NCI-H82 (cell line): ENCODE measurements at regions not wholly inside any gene's neighbourhood (a gene's known extent, or its start where the extent isn't known, plus 50 kb on each side); places are given as distances from the start of the nearest gene placed in this dataset.
"Not testable (repeated sequence)": the region's sequence is repeated elsewhere in the genome, so short reads cannot be mapped to it uniquely, and the experiment has no call there.

Source experiments
- DNase-seq: peaks from one replicate; lab custom pipeline; 2025; lab: John Stamatoyannopoulos, UW

DNA sequence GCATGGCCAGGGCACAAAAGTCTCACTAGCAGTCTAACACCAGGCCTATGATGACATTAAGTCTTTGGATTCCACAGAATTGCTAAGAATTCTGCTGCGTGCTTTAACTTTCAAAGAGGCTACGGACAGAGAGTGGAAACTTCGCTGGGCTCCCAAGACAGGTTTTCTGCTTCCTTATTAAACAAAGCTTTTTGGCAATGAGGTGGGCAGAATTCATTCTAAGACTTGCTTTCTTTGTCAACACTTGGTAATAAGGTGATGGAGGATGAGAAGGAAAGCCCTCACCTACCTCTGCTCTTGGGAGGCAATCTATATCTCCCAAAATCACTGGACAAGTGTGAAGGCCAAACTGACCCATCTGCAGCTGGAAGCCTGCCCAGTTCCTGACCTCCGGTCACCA, 231.9 kb downstream of the ATPSCKMT start:
- DNase-seq, result no peak

DNA sequence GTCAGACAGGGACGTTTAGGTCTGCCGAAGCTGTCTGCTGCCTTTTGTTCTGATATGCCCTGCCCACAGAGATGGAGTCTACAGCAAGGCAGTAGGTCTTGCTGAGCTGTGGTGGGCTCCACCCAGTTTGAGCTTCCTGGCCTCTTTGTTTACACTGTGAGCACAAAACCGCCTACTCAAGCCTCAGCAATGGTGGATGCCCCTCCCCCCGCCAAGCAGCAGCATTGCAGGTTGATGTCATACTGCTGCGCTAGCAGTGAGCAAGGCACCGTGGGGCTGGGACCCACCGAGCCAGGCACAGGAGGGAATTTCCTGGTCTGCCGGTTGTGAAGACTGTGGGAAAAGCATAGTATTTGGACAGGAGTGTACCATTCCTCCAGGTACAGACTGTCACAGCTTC, 233.1 kb downstream of the ATPSCKMT start:
- DNase-seq, result not testable (repeated sequence)

GRCh38 chr5:10015681-10016080, 234.0 kb downstream of the ATPSCKMT start:
- DNase-seq, result not testable (repeated sequence)

- no peak for DNase-seq
Observed at GRCh38 chr5:10009802-10010201, 239.9 kb downstream of the ATPSCKMT start.

DNA sequence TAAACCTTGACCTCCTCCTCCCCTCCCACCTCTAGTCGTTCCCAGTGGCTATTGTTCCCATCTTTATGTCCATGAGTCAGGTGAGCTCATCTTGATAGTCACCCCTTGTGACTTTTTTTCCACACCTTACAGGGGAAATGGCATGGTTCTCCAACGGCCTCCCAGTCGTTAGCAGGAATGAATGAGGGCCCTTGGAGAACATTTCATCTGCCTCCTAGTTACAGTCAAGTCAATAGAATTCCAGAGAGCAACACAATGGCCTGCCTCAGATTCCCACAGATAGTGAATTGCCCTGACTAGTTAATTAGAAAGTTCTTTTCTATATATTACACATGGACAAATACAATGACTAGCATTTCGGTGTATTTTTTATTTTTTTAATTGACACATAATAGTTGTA, 262.6 kb downstream of the ATPSCKMT start:
- DNase-seq, result no peak

DNA sequence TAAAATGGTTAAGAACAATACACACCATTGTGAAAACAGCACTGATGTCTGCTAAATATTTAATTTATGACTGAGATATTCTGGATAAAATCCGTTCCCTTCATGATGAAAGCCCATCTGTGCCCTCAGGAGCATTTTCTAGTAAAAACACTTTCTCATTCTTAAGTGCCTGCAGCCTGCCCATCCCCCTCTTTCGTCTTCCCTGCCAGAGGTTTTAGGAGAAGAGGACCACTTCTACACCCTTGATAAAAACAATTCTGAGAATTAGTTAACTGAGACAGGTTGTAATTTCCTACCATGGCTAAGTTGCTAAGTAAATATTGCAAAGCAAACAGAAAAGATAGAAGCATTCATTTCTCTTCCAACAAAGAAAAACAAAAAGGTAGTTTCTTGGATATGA, 272.6 kb downstream of the ATPSCKMT start:
- DNase-seq, result no peak

DNA sequence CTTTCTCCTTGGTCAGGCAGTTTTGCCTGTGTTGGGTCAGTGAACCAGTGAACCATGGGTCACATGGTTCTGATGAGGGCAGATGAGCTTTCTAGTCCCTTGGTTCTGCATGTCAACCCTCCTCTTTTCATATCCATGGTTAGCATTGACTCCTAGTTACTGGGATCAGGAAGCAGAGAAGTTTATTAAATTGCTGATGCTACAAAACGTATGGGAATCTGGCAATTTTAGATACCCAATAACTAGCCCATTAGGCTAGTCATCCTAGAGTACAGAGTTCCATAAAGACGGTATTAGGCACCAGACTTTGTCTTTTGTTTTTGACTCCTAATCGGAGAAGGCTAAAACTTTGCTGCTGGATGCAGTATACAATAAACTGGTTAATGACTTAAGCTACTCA, 273.1 kb downstream of the ATPSCKMT start:
- DNase-seq, result no peak

- DNase-seq, result no peak
Observed at GRCh38 chr5:9972059-9972458, 277.6 kb downstream of the ATPSCKMT start.

DNA sequence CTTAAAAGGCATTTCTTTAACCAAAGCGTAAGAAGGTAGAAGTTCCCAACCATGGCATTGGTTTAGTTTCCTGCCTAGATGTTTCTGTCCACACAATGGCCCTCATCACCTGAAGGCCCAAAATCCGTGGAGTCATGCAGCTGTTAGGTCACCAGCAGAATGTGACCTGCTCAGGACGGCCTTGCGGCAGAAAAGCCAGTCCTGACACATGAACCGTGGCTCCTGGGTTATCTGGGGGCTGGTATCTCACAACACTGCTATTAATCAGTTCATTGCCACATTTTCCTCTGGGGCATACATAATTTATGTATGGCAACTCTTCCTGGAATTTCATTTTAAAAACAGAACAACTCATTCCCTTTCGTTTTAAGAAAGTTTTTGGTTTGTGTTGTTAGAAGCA, 278.4 kb downstream of the ATPSCKMT start:
- DNase-seq, result no peak

- DNase-seq, result no peak
Observed at GRCh38 chr5:9958914-9959313, 290.8 kb downstream of the ATPSCKMT start.

- no peak for DNase-seq
Observed at GRCh38 chr5:9957214-9957613, 292.5 kb downstream of the ATPSCKMT start.

GRCh38 chr5:9956725-9957124, 293.0 kb downstream of the ATPSCKMT start:
- no peak for DNase-seq

- no peak for DNase-seq
Observed at GRCh38 chr5:9955586-9955985, 294.1 kb downstream of the ATPSCKMT start.

DNA sequence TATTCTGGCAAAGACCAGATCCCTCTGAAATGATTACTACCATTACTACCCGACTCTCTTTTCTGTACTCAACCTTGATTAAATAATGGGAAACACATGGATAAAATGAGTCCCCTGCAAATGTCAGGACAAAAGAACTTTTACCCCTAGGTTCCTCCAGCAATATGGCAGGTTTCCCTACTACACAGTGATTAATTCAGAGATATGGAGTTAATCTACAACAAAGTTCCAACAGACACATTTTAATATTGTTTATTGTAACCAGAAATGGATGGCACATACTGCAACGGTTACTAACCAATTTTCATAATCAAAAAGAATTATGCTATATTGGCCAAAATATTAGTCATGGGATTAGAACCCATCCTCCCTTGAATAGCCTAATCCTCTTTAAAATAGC, 294.8 kb downstream of the ATPSCKMT start:
- DNase-seq, result no peak

- no peak for DNase-seq
Observed at GRCh38 chr5:9953691-9954090, 296.0 kb downstream of the ATPSCKMT start.

GRCh38 chr5:9951865-9952516, 297.7 kb downstream of the ATPSCKMT start:
- no peak for DNase-seq

DNA sequence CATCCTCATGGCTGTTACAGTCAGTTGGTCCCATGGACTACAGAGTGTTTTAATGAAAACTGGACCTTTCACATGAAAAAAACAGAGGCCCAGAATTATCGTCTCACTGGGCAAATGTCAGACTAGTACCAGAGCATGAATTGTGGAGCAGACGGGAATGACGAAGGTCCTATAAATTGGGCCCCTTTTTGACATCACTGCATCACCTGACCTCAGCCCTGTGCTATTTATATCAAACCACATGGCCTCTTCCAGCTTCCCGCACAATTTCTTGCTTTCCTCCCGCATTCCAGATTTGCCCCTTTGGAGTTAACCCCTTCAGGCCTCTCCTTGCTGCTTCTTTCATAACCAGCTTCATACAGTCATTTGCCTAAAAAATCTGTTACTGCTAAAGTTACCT, 301.7 kb downstream of the ATPSCKMT start:
- no peak for DNase-seq

DNA sequence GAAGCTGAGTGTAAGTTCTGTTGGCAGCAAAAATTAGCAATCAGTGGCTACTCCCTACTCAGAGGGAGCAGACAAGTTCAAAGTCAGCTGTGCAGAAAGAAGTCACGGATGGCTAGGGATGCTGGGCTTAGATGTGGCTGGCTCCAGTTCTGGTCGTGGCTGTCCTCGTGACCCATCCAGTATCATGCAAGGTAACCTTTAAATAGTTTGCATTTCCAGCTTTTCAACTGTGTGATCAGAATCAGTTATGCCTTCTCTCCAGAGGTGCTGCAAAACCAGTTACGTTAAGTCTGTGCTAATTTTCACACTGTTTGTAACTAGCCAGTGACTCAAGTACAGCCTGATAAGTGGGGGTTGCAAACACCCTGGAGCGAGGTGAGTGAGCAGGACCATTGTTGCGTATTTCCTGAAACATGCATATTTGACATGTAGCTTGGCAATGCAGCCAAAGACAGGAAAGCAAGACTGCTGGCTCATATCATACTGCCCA, 302.4 kb downstream of the ATPSCKMT start:
- DNase-seq, result no peak

GRCh38 chr5:9932770-9933169, 302.6 kb upstream of the TAS2R1 start:
- peak; percentile 79 for DNase-seq

DNA sequence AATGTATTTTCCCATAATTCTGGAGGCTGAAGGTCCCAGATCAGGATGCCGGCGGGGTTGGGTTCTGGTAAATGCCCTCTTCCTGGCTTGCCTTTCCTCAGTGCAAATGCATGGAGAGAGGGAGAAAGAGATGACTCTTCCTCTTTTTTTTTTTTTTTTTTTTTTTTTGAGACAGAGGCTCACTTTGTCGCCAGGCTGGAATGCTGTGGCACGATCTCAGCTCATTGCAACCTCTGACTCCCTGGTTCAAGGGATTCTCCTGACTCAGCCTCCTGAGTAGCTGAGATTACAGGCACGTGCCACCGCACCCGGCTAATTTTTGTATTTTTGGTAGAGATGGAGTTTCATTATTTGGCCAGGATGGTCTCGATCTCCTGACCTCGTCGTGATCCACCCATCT, 300.0 kb upstream of the TAS2R1 start:
- DNase-seq, result no peak

DNA sequence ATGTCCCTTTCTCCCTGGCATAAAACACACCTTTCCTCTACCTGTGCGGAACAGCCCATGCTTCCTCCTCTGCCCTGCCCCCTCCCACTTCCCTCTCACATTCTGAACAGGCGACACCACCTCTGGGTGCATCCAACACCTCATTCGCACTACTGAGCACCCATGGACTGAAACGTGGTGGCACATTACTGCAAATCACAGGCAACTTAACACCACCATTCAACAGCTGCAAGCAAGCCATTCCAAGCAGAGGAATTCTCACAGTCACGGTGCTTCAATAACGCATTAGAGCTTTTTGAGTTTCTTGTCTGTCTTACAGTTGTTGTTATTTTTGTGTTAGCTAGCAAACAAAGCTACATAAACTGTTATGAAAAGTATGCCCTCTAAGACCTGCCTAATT, 298.2 kb upstream of the TAS2R1 start:
- no peak for DNase-seq

DNA sequence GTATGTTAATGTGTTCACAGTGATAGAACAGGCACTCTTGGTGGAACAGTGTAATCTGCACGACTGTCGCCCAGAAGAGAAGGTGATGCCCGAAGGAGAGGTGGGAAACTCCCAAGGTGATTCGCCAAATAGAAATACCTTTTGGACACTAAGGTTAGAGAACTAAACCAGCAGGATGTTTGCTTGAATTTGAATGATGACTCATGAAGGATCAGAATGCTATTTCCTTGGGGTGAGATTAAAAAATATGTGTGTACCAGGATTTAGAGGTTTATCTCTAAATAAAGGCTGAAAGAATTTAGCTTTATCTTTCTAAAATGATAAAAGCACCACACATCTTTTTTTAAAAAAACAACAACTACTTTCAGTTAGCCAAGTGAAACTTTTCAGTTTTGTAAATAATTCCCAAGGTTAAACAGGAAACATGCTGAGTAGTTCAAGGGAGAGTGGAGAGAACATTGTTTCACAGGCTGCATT, 297.4 kb upstream of the TAS2R1 start:
- no peak for DNase-seq

GRCh38 chr5:9927106-9927505, 297.0 kb upstream of the TAS2R1 start:
- peak; percentile 5 for DNase-seq

DNA sequence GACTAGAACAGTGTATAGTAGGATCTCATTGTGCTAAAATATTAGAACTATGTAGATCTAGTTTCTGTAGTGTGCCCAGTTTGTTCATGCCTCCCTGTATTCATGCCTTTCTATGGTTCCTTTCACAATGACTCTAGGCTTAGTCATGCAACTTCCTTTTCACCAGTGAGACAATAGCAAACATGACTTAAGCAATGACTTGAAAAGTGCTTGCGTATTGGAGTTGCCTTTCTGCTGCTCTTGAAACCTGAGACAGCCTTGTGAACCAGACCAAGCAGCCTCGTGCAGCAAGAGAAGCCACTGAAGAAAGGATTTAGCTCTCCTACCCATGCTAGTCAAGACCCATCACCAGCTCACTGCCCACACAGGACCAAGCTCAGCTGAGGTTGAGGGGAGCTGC, 294.5 kb upstream of the TAS2R1 start:
- DNase-seq, result no peak
